ENCODE measurements at regions not wholly inside any gene's neighbourhood (a gene's known extent, or its start where the extent isn't known, plus 50 kb on each side); places are given as distances from the start of the nearest gene placed in this dataset.

DNA sequence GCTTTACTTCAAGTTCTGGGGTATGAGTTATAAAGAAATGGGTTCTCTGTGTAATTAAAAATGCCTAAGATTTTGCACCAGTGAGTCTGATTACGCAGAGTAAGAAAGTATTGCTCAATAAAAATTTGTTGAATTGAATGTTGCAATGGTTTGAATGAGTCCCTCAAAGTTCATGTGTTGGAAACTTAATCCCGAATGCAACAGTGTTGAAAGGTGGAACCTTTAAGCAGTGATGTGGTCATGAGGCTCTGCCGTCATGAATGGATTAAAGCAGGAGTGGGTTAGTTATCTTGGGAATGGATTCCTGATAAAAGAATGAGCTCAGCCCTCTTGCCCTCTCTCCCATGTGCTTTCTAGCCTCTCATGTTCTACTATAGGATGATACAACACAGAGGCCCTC, 52.6 kb upstream of the SESN3 start:
- TF ChIP-seq, protein P1, sequence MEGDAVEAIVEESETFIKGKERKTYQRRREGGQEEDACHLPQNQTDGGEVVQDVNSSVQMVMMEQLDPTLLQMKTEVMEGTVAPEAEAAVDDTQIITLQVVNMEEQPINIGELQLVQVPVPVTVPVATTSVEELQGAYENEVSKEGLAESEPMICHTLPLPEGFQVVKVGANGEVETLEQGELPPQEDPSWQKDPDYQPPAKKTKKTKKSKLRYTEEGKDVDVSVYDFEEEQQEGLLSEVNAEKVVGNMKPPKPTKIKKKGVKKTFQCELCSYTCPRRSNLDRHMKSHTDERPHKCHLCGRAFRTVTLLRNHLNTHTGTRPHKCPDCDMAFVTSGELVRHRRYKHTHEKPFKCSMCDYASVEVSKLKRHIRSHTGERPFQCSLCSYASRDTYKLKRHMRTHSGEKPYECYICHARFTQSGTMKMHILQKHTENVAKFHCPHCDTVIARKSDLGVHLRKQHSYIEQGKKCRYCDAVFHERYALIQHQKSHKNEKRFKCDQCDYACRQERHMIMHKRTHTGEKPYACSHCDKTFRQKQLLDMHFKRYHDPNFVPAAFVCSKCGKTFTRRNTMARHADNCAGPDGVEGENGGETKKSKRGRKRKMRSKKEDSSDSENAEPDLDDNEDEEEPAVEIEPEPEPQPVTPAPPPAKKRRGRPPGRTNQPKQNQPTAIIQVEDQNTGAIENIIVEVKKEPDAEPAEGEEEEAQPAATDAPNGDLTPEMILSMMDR (IDR thresholded peaks at IDR 0.05), result no peak
- no peak for TF ChIP-seq POLR2A (IDR thresholded peaks at IDR 0.05)
- H3K4me3 ChIP-seq (ENCODE audit: low read depth, poor library complexity, severe bottlenecking), result no peak overlapping the region
- intact Hi-C loops (cut with DNase I; ENCODE audit: low total_unique reads), result no loop called here
- WGBS, 2 donors, result 75 to 83% methylated on average over 3 of the region's 3 CpGs
- no peak for DNase-seq (ENCODE audit: low spot score in 2 of 2)

DNA sequence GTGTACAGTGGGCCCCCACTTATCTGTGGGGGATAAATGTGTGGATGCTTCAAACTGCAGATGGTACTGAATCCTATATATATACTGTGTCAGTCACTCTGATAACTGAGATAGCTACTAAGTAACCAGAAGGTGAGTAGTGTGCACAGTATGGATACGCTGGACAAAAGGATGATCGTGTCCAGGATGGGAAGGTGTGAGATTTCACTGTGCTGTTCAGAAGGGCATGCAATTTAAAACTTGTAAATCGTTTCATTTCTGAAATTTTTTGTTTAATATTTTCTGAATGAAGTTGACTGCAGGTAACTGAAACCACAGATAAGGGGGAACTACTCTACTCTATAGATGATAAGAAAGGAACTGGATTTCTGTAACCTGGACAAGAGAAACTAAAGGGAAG, 52.1 kb upstream of the SESN3 start:
- no peak for DNase-seq (ENCODE audit: low spot score in 2 of 2)
- intact Hi-C loops (cut with DNase I; ENCODE audit: low total_unique reads), result no loop called here
- 92 to 97% methylated on average over 3 of the region's 3 CpGs for WGBS, 2 donors
- no peak overlapping the region for H3K4me3 ChIP-seq (ENCODE audit: low read depth, poor library complexity, severe bottlenecking)
- TF ChIP-seq, protein P1 (IDR thresholded peaks at IDR 0.05), result no peak
- TF ChIP-seq POLR2A (IDR thresholded peaks at IDR 0.05), result no peak

DNA sequence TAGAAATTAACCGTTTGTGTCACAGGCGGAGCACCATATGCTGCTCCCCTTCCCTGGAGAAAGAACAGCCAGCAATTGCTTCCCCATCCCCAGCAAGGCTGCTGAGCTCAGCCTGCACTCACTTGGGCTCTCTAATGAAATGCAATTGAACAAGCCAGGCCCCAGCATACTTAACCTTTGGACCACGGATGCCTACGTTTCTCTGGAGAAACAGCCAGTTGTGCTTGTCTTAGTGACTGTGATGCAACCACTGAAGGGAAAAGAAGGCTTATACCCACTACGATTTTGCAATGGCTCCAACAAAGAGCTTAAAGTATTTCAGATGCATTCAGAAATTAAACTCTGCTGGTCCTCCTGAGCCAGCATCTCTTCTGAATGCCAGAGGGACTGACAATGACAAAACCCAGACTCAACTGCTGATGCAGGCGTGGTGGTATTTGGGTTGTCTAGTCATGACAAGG, 51.3 kb upstream of the SESN3 start:
- no peak overlapping the region for H3K4me3 ChIP-seq (ENCODE audit: low read depth, poor library complexity, severe bottlenecking)
- TF ChIP-seq POLR2A (IDR thresholded peaks at IDR 0.05), result no peak
- 63 to 79% methylated on average over 6 of the region's 6 CpGs for WGBS, 2 donors
- intact Hi-C loops (cut with DNase I; ENCODE audit: low total_unique reads), result no loop called here
- peak in 1 of 2 donors; percentile 45 for DNase-seq (ENCODE audit: low spot score in 2 of 2)

All from lower leg skin (tissue), 4 donors.